Uterus (tissue), 3 donors: ENCODE measurements at regions not wholly inside any gene's neighbourhood (a gene's known extent, or its start where the extent isn't known, plus 50 kb on each side); places are given as distances from the start of the nearest gene placed in this dataset.

Source experiments
- DNase-seq, 2 donors: peaks; one replicate each; pipeline ENCODE4 v3.0.0-alpha.2; 2019 to 2020
- H3K27ac ChIP-seq, 2 donors: fragments of 200-600 bp; sonication (generic); 1 replicate in 1 of 2; 2 replicates in 1 of 2; pipeline ENCODE4 v1.5.1; 2016 to 2018
- H3K27me3 ChIP-seq, 2 donors: fragments of 200-600 bp; sonication (generic); one replicate each; pipeline ENCODE4 v1.5.1; 2018 to 2019; ENCODE audit warnings: control low read depth in 1 of 2
- H3K36me3 ChIP-seq, 2 donors: fragments of 200-600 bp; sonication (generic); one replicate each; pipeline ENCODE4 v1.5.1; 2019; ENCODE audit warnings: control low read depth in 1 of 2
- H3K4me1 ChIP-seq, 2 donors: fragments of 200-600 bp; sonication (generic); one replicate each; pipeline ENCODE4 v1.5.1; 2018 to 2019; ENCODE audit warnings: control low read depth in 1 of 2
- H3K4me3 ChIP-seq, 2 donors: fragments of 200-600 bp; sonication (generic); 1 replicate in 1 of 2; 2 replicates in 1 of 2; pipeline ENCODE4 v1.5.1; 2018 to 2019; ENCODE audit warnings: mild to moderate bottlenecking in 1 of 2
- H3K9me3 ChIP-seq, 2 donors: fragments of 200-600 bp; sonication (generic); one replicate each; pipeline ENCODE4 v1.5.1; 2019; ENCODE audit warnings: control low read depth in 1 of 2
- CTCF ChIP-seq, 4 experiments: fragments of 200-600 bp in 2 of 4; fragments of 450-650 bp in 2 of 4; sonication (generic) in 2 of 4; IDR thresholded peaks; one replicate each; pipeline ENCODE4 v1.5.1; 2016 to 2019; ENCODE audit warnings: antibody characterized with exemption in 4 of 4, mild to moderate bottlenecking in 2 of 4, moderate library complexity in 1 of 4
- POLR2A ChIP-seq, 2 donors: fragments of 450-650 bp; IDR thresholded peaks; one replicate each; pipeline ENCODE4 v1.6.1; 2016; ENCODE audit warnings: antibody characterized with exemption in 2 of 2, mild to moderate bottlenecking in 1 of 2, moderate library complexity in 1 of 2
- intact Hi-C: fragments of 100-400 bp; cut with DNase I; formaldehyde crosslinking; loops from one replicate; pipeline ENCODE4 v1.15.1; 2023; ENCODE audit warnings: low total_unique reads
- donor health status: DM: yes; HTN: yes; CAD: no.

- no peak overlapping the region for H3K27ac ChIP-seq
- no peaks in the 10 kb centered on the region for H3K36me3 ChIP-seq
- H3K4me3 ChIP-seq, result no peak overlapping the region
- no peaks in the 10 kb centered on the region for H3K9me3 ChIP-seq
- TF ChIP-seq POLR2A (IDR thresholded peaks at IDR 0.05) (no peak), CTCF (IDR thresholded peaks at IDR 0.05) (no peak)
- H3K27me3 ChIP-seq, result no peaks in the 10 kb centered on the region
- intact Hi-C loops, result no loop called here
- no peaks in the 10 kb centered on the region for H3K4me1 ChIP-seq
- DNase-seq, result no peak
Observed at GRCh38 chr18:10340821-10341220, 113.6 kb upstream of the APCDD1 start.

- TF ChIP-seq CTCF (IDR thresholded peaks at IDR 0.05), result no peak
- TF ChIP-seq POLR2A (IDR thresholded peaks at IDR 0.05), result no peak
- intact Hi-C loops, result no loop called here
- DNase-seq, result no peak
- H3K4me3 ChIP-seq, result no peak overlapping the region
- H3K27ac ChIP-seq, result no peak overlapping the region
- H3K27me3 ChIP-seq, result no peaks in the 10 kb centered on the region
- H3K4me1 ChIP-seq, result no peaks in the 10 kb centered on the region
- no peaks in the 10 kb centered on the region for H3K36me3 ChIP-seq
- no peaks in the 10 kb centered on the region for H3K9me3 ChIP-seq
Observed at GRCh38 chr18:10343778-10344177, 110.7 kb upstream of the APCDD1 start.

GRCh38 chr18:10346749-10347415 lies 107.6 kb upstream of the APCDD1 start:
- H3K36me3 ChIP-seq, result no peaks in the 10 kb centered on the region
- intact Hi-C loops, result no loop called here
- no peak overlapping the region for H3K4me3 ChIP-seq
- no peaks in the 10 kb centered on the region for H3K4me1 ChIP-seq
- DNase-seq, result no peak
- TF ChIP-seq CTCF (IDR thresholded peaks at IDR 0.05) (no peak), POLR2A (IDR thresholded peaks at IDR 0.05) (no peak)
- no peaks in the 10 kb centered on the region for H3K27me3 ChIP-seq
- H3K27ac ChIP-seq, result no peak overlapping the region
- H3K9me3 ChIP-seq, result no peaks in the 10 kb centered on the region

- peaks cover 0 to 5% of the 10 kb centered on the region in 2 donors for H3K4me1 ChIP-seq
- TF ChIP-seq POLR2A (IDR thresholded peaks at IDR 0.05), result no peak
- TF ChIP-seq CTCF (IDR thresholded peaks at IDR 0.05), result no peak
Observed at GRCh38 chr18:10349561-10349960, 104.9 kb upstream of the APCDD1 start.

GRCh38 chr18:10350661-10351060 lies 103.8 kb upstream of the APCDD1 start:
- Histone ChIP-seq H3K9me3 (no peaks in the 10 kb centered on the region), H3K27me3 (no peaks in the 10 kb centered on the region), H3K4me1 (peaks cover 0 to 5% of the 10 kb centered on the region in 2 donors), H3K4me3 (no peak overlapping the region), H3K36me3 (no peaks in the 10 kb centered on the region), H3K27ac (no peak overlapping the region)
- intact Hi-C loops, result no loop called here
- TF ChIP-seq CTCF (IDR thresholded peaks at IDR 0.05), result no peak
- no peak for TF ChIP-seq POLR2A (IDR thresholded peaks at IDR 0.05)
- DNase-seq, result no peak

More at GRCh38 chr18:10349561-10349960, 104.9 kb upstream of the APCDD1 start:
- H3K27ac ChIP-seq, result no peak overlapping the region
- no peaks in the 10 kb centered on the region for H3K27me3 ChIP-seq
- H3K4me3 ChIP-seq, result no peak overlapping the region
- no peak for DNase-seq
- no peaks in the 10 kb centered on the region for H3K9me3 ChIP-seq
- H3K36me3 ChIP-seq, result no peaks in the 10 kb centered on the region
- intact Hi-C loops, result no loop called here
